ENCODE measurements at regions not wholly inside any gene's neighbourhood (a gene's known extent, or its start where the extent isn't known, plus 50 kb on each side); places are given as distances from the start of the nearest gene placed in this dataset.

- Mint-ChIP-seq H3K4me3 (ENCODE audit: unreplicated experiment) (no peak overlapping the region), H3K27me3 (ENCODE audit: low read depth) (no peaks in the 10 kb centered on the region), H3K4me1 (ENCODE audit: low read depth) (no peaks in the 10 kb centered on the region), H3K36me3 (ENCODE audit: low read depth) (no peaks in the 10 kb centered on the region), H3K9me3 (ENCODE audit: low read depth) (peaks cover 5% of the 10 kb centered on the region), H3K27ac (ENCODE audit: unreplicated experiment) (no peak overlapping the region)
- TF ChIP-seq CTCF (IDR thresholded peaks at IDR 0.05), result no peak
- no peak for DNase-seq (ENCODE audit: low spot score)
These were observed 109.1 kb upstream of the FAM180A start for GRCh38 chr7:135857519-135858274.

- peaks cover 5% of the 10 kb centered on the region for H3K9me3 Mint-ChIP-seq (ENCODE audit: low read depth)
- no peak for DNase-seq (ENCODE audit: low spot score)
- H3K4me1 Mint-ChIP-seq (ENCODE audit: low read depth), result no peaks in the 10 kb centered on the region
- TF ChIP-seq CTCF (IDR thresholded peaks at IDR 0.05), result no peak
- H3K36me3 Mint-ChIP-seq (ENCODE audit: low read depth), result no peaks in the 10 kb centered on the region
- H3K4me3 Mint-ChIP-seq (ENCODE audit: unreplicated experiment), result no peak overlapping the region
- H3K27me3 Mint-ChIP-seq (ENCODE audit: low read depth), result no peaks in the 10 kb centered on the region
- H3K27ac Mint-ChIP-seq (ENCODE audit: unreplicated experiment), result no peak overlapping the region
These were observed 107.9 kb upstream of the FAM180A start for GRCh38 chr7:135856356-135857144.

- Mint-ChIP-seq H3K36me3 (ENCODE audit: low read depth) (no peaks in the 10 kb centered on the region), H3K27ac (ENCODE audit: unreplicated experiment) (no peak overlapping the region), H3K4me1 (ENCODE audit: low read depth) (no peaks in the 10 kb centered on the region), H3K4me3 (ENCODE audit: unreplicated experiment) (no peak overlapping the region), H3K27me3 (ENCODE audit: low read depth) (no peaks in the 10 kb centered on the region), H3K9me3 (ENCODE audit: low read depth) (peaks cover 4% of the 10 kb centered on the region)
- no peak for TF ChIP-seq CTCF (IDR thresholded peaks at IDR 0.05)
- DNase-seq (ENCODE audit: low spot score), result no peak
These were observed 107.2 kb upstream of the FAM180A start for GRCh38 chr7:135855846-135856245.

GRCh38 chr7:135853499-135853898, 104.9 kb upstream of the FAM180A start:
- H3K27ac Mint-ChIP-seq (ENCODE audit: unreplicated experiment), result no peak overlapping the region
- no peak for TF ChIP-seq CTCF (IDR thresholded peaks at IDR 0.05)
- H3K27me3 Mint-ChIP-seq (ENCODE audit: low read depth), result no peaks in the 10 kb centered on the region
- peaks cover 3% of the 10 kb centered on the region for H3K9me3 Mint-ChIP-seq (ENCODE audit: low read depth)
- no peaks in the 10 kb centered on the region for H3K4me1 Mint-ChIP-seq (ENCODE audit: low read depth)
- H3K4me3 Mint-ChIP-seq (ENCODE audit: unreplicated experiment), result no peak overlapping the region
- no peak for DNase-seq (ENCODE audit: low spot score)
- H3K36me3 Mint-ChIP-seq (ENCODE audit: low read depth), result no peaks in the 10 kb centered on the region

GRCh38 chr7:135853008-135853407, 104.4 kb upstream of the FAM180A start:
- Mint-ChIP-seq H3K9me3 (ENCODE audit: low read depth) (peaks cover 3% of the 10 kb centered on the region), H3K4me1 (ENCODE audit: low read depth) (no peaks in the 10 kb centered on the region), H3K4me3 (ENCODE audit: unreplicated experiment) (no peak overlapping the region), H3K36me3 (ENCODE audit: low read depth) (no peaks in the 10 kb centered on the region), H3K27ac (ENCODE audit: unreplicated experiment) (no peak overlapping the region), H3K27me3 (ENCODE audit: low read depth) (no peaks in the 10 kb centered on the region)
- no peak for DNase-seq (ENCODE audit: low spot score)
- no peak for TF ChIP-seq CTCF (IDR thresholded peaks at IDR 0.05)

All from chondrocyte (in vitro differentiated cells).